Activated CD4-positive, alpha-beta T cell treated with anti-CD3 and anti-CD28 coated beads, Interleukin-2, amount 50 U/mL, for 24 hours (primary cell): ENCODE measurements at regions not wholly inside any gene's neighbourhood (a gene's known extent, or its start where the extent isn't known, plus 50 kb on each side); places are given as distances from the start of the nearest gene placed in this dataset.

Source experiments
- DNase-seq, 2 donors: peaks; one replicate each; pipeline ENCODE4 v3.0.0-alpha.2; 2020; ENCODE audit warnings: low read depth in 1 of 2, low spot score in 1 of 2

GRCh38 chr9:103900466-103900865 is 193.6 kb upstream of the SMC2 start:
- DNase-seq, result no peak

- DNase-seq, result no peak
These were observed 191.8 kb upstream of the SMC2 start for GRCh38 chr9:103902263-103902662.

GRCh38 chr9:103904242-103904641 is 189.9 kb upstream of the SMC2 start:
- DNase-seq, result no peak

GRCh38 chr9:103913899-103914298 is 180.2 kb upstream of the SMC2 start:
- DNase-seq, result no peak

GRCh38 chr9:103919605-103920209 is 174.4 kb upstream of the SMC2 start:
- DNase-seq, result no peak

GRCh38 chr9:103928442-103928841 is 165.7 kb upstream of the SMC2 start:
- DNase-seq, result no peak

- DNase-seq, result no peak
These were observed 153.0 kb upstream of the SMC2 start for GRCh38 chr9:103941104-103941503.

- no peak for DNase-seq
These were observed 151.9 kb upstream of the SMC2 start for GRCh38 chr9:103942200-103942599.

- DNase-seq, result no peak
These were observed 151.5 kb upstream of the SMC2 start for GRCh38 chr9:103942651-103943050.

GRCh38 chr9:103949096-103949495 is 145.0 kb upstream of the SMC2 start:
- DNase-seq, result no peak

GRCh38 chr9:103977163-103977562 is 116.9 kb upstream of the SMC2 start:
- no peak for DNase-seq

GRCh38 chr9:103978396-103978795 is 115.7 kb upstream of the SMC2 start:
- no peak for DNase-seq

- no peak for DNase-seq
These were observed 112.2 kb upstream of the SMC2 start for GRCh38 chr9:103981912-103982311.

- DNase-seq, result no peak
These were observed 109.0 kb upstream of the SMC2 start for GRCh38 chr9:103985077-103985476.

- DNase-seq, result no peak
These were observed 105.3 kb upstream of the SMC2 start for GRCh38 chr9:103988821-103989220.

GRCh38 chr9:103990311-103990710 is 103.8 kb upstream of the SMC2 start:
- DNase-seq, result no peak

GRCh38 chr9:103991001-103991400 is 103.1 kb upstream of the SMC2 start:
- DNase-seq, result no peak

GRCh38 chr9:103991698-103992097 is 102.4 kb upstream of the SMC2 start:
- DNase-seq, result no peak

- no peak for DNase-seq
These were observed 101.0 kb upstream of the SMC2 start for GRCh38 chr9:103992938-103993579.

- no peak for DNase-seq
These were observed 96.2 kb upstream of the SMC2 start for GRCh38 chr9:103997856-103998370.

- DNase-seq, result no peak
These were observed 94.6 kb upstream of the SMC2 start for GRCh38 chr9:103999375-104000062.

GRCh38 chr9:104009826-104010225 is 84.3 kb upstream of the SMC2 start:
- DNase-seq, result no peak
